GM04504 (cell line): ENCODE measurements at regions not wholly inside any gene's neighbourhood (a gene's known extent, or its start where the extent isn't known, plus 50 kb on each side); places are given as distances from the start of the nearest gene placed in this dataset.
A peak's percentile ranks its signal among the peaks of the same experiment; 100 is the strongest.

Experiments
- DNase-seq: peaks from one replicate; pipeline ENCODE4 v3.0.0-alpha.2; 2012; ENCODE audit warnings: low read depth

DNA sequence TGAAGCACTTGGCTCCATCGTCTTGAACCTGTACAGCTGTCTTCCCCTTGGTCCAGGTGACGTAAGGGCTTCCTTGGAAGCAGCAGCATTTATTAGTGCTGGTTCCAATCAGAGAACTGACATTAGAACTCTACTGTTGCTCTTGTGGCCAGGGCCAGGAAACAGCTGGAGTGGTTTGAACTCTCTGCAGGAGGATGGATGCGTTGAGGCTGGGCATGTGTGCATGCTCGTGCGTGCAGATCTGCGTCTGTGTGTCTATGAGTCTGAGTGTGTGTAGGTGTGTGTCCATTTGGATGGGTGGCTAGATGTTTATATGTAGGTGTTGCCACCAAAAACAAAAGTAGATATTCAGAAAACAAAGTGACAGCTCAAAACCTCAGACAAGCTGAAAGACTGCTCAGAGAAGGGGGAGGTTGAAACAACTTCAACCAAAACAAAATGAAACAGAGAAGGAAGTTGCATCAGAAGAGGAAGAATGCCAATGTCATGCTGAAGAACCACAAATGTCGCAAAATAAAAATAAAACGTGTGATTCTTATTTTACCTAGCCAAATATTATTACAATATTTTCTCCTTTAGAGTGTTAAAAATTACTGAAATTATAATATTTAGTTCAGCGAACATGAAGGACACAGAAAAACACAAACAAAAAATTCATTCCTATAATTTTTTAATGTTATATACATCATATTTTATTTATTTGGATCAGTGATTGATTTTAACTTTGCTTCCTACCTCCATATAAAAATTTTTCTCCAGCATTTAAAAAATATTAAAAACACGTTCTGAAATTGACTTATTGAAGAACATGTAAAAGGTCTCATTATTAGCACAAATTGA lies 96.1 kb upstream of the MKLN1 start:
- no peak for DNase-seq

DNA sequence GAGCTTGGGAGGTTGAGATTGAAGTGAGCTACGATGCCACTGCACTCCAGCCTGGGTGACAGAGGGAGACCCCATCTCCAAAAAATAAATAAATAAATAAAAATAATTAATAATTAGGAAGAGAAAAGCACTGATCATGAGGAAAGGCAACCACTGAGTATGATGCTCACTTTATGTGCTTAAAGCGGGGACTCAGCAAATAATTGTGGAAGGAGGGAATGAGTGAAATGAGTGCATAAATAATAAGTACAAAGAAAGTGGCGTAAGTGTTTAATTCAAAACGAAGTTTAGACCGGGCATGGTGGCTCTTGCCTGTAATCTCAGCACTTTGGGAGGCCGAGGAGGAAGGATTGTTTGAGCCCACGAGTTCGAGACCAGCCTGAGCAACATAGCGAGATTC lies 94.9 kb upstream of the MKLN1 start:
- DNase-seq = no peak

DNA sequence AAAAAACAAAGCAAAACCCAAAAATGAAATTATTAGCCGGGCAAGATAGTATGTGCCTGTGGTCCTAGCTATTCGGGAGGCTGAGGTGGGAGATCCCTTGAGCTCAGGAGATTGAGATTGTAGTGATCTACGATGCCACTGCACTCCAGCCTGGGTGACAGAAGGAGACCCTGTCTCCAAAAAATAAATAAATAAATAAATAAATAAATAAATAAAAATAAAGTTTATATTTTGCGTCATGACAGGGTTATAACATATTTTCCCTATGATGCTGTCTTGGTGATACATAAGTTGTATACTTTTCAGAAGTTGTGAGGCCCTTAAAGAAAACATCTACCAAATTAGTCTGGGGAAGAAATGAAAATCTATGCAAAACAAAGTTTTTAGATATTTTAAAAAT lies 94.5 kb upstream of the MKLN1 start:
- DNase-seq = no peak

GRCh38 chr7:131234719-131235488 lies 92.8 kb upstream of the MKLN1 start:
- DNase-seq = no peak

DNA sequence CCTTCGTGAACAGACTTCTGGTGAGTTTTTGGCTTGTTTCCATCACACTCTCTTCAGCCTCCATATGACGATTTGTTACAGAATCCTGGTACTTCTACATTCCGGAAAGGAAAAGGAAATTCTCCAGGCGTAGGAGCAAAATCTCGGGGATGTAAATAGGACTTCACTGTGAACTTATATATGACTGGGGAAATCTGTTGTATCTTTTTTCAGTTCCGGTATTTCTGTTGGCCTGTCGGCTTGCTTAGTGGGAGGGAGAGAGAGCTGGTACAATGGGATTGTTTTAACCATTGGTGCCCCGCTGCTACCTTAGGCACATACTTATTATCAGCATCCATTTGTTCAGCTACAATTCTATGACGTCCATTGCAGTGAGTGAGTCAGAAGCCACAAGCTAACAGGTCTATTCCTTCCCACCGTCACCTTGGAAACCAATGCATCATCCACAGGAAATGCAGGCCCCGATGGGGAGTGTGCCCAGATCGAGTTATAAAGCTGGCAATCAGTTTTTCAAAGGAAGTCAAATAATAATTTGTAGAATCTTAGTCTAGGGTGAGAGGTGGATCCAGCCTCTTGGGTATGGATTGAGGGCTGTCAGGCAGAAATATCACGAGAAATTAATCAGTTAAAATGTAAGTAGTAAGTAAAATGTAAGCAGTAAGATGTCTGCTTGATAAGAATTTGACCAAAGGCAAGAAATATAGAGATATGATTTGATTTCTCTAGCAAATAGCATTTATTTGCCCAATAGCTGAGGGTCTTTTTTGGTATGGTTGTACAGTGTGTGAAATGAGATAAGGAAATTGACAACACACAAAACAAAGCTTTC lies 92.0 kb upstream of the MKLN1 start:
- DNase-seq = peak; percentile 97

- DNase-seq = no peak
Observed at GRCh38 chr7:131236318-131236672, 91.4 kb upstream of the MKLN1 start.

DNA sequence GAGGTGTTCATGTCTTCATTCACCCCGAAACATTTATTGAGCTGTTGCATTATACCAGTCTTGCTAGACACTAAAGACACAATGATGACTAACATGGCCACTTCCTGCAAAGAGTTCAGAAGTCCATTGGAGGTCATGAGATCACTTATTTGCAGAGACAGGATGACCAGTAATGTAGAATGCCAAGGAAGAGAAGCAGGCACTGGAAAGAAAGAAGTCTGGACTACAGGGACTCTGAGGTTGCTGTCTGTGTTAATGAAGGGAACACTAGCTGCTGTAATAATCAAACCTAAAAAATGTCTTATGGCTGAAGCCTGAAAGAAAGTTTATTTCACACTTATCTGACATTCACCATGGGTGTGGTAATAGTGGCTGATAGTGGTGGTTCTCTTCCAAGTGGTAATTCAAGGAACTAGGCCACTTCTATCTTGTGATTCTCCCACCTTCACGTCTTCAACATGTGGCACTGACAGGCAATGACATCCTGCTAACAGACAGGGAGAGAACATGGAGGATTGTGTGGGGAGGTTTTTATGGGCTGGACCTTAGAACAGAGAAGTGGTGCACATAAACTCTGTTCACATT lies 89.2 kb upstream of the MKLN1 start:
- peak; percentile 74 for DNase-seq

DNA sequence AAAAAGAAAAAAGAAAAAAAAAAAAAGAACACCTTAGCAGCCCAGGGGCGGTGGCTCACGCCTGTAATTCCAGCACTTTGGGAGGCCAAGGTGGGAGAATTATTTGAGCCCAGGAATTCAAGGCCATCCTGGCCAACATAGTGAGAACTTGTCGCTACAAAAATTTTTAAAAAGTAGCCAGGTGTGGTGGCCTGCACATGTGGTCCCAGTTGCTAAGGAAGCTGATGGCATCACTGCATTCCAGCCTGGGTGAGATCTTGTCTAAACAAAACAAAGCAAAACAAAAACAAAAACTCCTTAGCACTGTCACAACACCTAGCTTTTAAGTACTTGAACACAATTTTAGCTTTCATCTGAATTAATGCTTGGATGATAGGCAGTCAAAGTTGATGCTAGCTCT lies 86.3 kb upstream of the MKLN1 start:
- no peak for DNase-seq

DNA sequence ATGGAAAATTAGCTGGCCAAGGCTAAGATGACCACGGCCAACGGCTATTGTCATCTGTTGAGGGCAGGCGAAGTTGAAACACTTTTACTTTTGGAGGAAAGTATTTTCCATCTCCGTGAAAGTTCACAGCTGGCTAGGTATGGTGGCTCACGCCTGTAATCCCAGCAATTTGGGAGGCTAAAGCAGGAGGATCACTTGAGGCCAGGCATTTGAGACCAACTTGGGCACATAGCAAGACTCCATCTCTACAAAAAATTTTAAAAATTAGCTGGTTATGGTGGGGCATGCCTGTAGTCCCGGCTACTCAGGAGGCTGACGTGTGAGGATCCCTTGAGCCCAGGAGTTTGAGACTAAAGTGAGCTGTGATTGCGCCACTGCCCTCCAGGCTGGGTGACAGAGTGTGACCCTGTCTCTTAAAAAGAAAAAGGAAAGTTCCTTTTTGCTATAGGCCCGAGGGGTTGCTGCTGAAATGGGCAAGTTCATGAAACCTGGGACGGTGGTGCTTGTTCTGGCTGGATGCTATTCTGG lies 85.5 kb upstream of the MKLN1 start:
- DNase-seq = no peak

- peak; percentile 88 for DNase-seq
Observed at GRCh38 chr7:131244259-131244852, 83.3 kb upstream of the MKLN1 start.

- peak; percentile 97 for DNase-seq
Observed at GRCh38 chr7:131249003-131249402, 78.7 kb upstream of the MKLN1 start.

- DNase-seq = no peak
Observed at GRCh38 chr7:131249483-131249882, 78.2 kb upstream of the MKLN1 start.

DNA sequence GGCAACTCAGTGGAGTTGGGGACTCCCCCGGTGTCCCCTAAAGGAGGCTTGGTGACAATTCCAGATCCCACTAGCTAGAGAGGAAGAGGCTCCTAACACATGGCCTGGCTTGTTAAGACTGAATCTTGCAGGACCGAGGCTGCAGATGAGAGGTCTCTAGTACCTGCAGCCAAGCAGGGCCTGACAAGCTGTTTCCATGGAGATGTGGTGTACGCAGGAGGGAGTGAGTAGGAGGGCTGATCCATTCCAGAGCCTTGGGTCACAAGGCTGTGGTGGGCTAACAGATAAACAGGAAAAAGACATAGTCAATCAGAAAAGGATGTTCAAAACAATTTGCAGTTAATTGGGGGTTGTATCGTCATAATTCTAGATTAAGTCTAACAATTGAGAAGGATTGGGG lies 77.3 kb upstream of the MKLN1 start:
- DNase-seq = no peak

DNA sequence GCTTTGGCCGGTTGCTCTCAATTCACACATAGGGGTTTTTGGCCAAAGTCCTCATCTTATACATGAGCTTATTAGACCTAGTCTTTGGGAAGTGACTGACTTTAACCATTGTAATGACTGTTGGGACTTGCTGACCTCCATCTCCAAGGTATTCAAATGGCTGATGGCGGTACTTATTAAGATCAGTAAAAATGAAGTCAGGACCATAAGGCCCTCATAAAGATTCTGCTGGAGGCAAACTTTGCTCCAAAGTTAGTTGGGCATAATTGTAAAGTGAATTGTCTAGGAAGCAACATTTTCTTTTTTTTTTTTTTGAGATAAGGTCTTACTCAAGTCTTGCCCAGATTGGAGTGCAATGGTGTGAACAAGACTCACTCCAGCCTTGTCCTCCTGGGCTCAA lies 76.3 kb upstream of the MKLN1 start:
- no peak for DNase-seq

GRCh38 chr7:131252976-131253375 lies 74.7 kb upstream of the MKLN1 start:
- no peak for DNase-seq

DNA sequence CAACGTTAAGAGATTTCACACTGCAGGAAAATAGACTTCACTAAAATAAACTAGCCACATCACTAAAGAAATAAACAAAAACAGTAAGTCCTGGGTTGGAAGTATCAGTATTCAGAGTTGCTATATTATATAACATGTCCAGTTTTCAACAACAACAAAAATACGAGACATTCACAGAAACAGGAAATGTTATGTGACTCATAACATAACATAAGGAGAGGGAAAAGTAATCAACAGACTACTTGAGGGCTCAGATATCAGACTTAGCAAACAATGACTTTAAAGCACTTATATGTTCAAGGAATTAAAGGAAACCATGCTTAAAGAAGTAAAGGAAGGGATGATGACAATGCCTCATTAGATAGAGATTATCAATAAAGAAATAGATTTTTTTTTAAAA lies 73.5 kb upstream of the MKLN1 start:
- no peak for DNase-seq

GRCh38 chr7:131255242-131255641 lies 72.4 kb upstream of the MKLN1 start:
- DNase-seq = no peak

- DNase-seq = no peak
Observed at GRCh38 chr7:131261476-131261994, 66.1 kb upstream of the MKLN1 start.

- DNase-seq = no peak
Observed at GRCh38 chr7:131265227-131265626, 62.4 kb upstream of the MKLN1 start.

DNA sequence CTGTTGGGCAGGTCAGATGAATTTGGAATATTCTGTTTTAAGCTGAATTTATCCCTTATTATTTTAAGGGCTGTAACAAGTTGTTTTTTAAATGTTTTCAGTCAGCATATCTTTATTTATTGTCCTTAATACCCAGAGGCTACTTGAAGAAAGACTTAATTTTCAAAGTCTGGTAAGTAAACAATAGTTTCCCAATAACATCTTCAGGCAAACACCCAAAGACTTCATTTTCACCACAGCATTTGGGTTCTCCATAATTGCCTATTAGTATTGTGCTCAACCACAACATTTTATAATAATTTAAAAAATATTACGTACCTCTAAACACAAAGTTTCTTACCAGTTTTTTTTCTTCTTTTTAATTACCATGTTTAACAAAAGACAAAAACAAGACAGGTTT lies 60.0 kb upstream of the MKLN1 start:
- DNase-seq = no peak

DNA sequence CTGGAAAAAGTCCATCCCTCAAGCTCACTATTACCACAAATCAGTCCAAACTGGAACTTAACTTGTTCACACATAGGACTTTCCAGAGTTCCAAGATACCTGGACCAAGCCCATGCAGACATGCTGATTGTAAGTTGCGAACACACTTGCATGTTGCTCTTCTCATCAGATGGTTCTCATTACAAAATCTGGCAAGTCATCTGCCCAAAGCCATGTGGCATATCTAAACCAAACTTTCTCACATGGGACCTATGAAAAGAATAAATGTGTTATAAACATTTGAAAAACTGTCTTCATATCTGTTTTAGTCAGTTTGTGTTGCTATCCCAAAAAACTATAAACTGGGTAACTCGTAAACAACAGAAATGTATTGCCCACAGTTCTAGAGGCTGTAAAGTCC lies 58.8 kb upstream of the MKLN1 start:
- DNase-seq = no peak
